Effector memory CD8-positive, alpha-beta T cell (primary cell): ENCODE measurements at regions not wholly inside any gene's neighbourhood (a gene's known extent, or its start where the extent isn't known, plus 50 kb on each side); places are given as distances from the start of the nearest gene placed in this dataset.

Experiments used
- ATAC-seq: fragments of 150-1000 bp; cut with Tn5 transposase; replicated peaks from 2 replicates; pipeline ENCODE4 v1.10.0; 2021; ENCODE audit warnings: mild to moderate bottlenecking, moderate library complexity
- DNase-seq, 3 experiments: peaks; one replicate each; pipeline ENCODE4 v3.0.0; 2021
- H3K27ac Mint-ChIP-seq, 2 donors: one replicate each; pipeline ENCODE4 v1.8.0; 2022; ENCODE audit warnings: mild to moderate bottlenecking in 2 of 2, mixed read lengths in 2 of 2, moderate library complexity in 2 of 2
- H3K27me3 Mint-ChIP-seq, 2 donors: one replicate each; pipeline ENCODE4 v1.8.0; 2022; ENCODE audit warnings: mixed read lengths in 2 of 2
- H3K36me3 Mint-ChIP-seq: one replicate; pipeline ENCODE4 v1.8.0; 2022; ENCODE audit warnings: mild to moderate bottlenecking, moderate library complexity, mixed read lengths; ENCODE audit not compliant: insufficient read depth
- H3K4me1 Mint-ChIP-seq, 2 donors: one replicate each; pipeline ENCODE4 v1.8.0; 2022; ENCODE audit warnings: low read depth in 2 of 2, mixed read lengths in 2 of 2
- H3K4me3 Mint-ChIP-seq, 2 donors: one replicate each; pipeline ENCODE4 v1.8.0; 2022; ENCODE audit warnings: mild to moderate bottlenecking in 2 of 2, mixed read lengths in 2 of 2, moderate library complexity in 2 of 2
- H3K9me3 Mint-ChIP-seq, 2 donors: one replicate each; pipeline ENCODE4 v1.8.0; 2022; ENCODE audit warnings: mixed read lengths in 2 of 2

- Mint-ChIP-seq H3K4me3 (no peak overlapping the region), H3K36me3 (no peaks in the 10 kb centered on the region), H3K27me3 (no peaks in the 10 kb centered on the region), H3K4me1 (no peaks in the 10 kb centered on the region), H3K27ac (no peak overlapping the region), H3K9me3 (no peaks in the 10 kb centered on the region)
- ATAC-seq: peak; percentile 49
- DNase-seq: peak; percentile 19 to 24 (median 20)
These were observed 286.2 kb upstream of the TET2 start for GRCh38 chr4:104860238-104861123.

DNA sequence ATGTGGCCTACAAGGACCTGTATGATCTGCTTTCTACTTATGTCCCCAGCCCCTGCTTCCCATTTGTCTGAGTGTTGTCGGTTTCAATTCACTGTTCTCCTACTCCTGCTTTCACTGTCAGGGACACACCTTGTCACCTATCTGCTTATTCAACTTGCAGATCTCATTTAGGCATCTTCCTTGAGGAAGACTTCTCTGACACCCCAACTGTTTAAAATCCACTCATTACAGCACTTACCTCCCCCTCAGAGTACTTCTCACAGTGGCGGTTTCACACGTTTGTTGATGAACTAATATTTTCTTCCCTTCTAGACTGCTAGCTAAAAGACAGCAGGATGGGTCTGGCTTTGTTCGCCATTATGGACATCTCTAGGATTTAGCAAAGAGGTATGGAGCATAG, 279.9 kb upstream of the TET2 start:
- Mint-ChIP-seq H3K4me3 (no peak overlapping the region), H3K27me3 (peaks cover 0 to 7% of the 10 kb centered on the region in 2 donors), H3K27ac (no peak overlapping the region), H3K4me1 (no peaks in the 10 kb centered on the region), H3K9me3 (no peaks in the 10 kb centered on the region), H3K36me3 (no peaks in the 10 kb centered on the region)
- ATAC-seq (no peak), DNase-seq (no peak)

DNA sequence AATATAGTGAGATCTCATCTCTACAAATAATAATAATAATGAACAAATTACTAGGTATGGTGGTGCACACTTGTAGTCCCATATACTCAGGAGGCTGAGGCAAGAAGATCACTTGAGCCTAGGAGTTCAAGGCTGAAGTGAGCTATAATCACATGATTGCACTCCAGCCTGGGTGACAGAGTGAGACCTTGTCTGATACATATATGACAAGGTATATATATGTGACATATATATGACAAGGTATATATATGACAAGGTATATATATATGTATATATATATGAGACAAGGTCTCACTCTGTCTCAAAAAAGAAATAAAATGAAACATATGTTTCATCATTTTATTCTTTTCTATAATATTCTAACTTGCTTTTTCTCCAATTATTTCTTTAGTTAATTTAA, 278.1 kb upstream of the TET2 start:
- Mint-ChIP-seq H3K4me1 (no peaks in the 10 kb centered on the region), H3K36me3 (no peaks in the 10 kb centered on the region), H3K4me3 (no peak overlapping the region), H3K27ac (no peak overlapping the region), H3K9me3 (no peaks in the 10 kb centered on the region), H3K27me3 (peaks cover 0 to 11% of the 10 kb centered on the region in 2 donors)
- DNase-seq (no peak), ATAC-seq (no peak)

DNA sequence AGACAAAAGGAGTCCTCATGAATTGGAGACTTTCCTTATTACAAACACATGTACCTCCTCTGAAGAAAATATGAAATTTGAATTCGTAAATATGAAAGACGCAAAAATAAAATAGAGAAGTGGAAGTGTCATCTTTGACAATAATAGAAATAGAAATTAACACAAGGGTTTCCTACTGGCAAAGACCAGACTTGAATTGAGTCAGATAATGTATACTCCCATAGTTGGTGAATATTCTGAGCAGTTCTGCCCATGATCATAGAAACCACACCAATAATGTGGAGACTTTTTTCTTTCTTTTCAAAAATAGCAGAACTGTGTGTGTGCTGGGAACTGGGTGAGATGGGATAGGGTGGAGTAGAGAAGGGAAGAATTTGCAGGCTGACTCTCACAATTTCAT, 277.7 kb upstream of the TET2 start:
- no peak overlapping the region for H3K4me3 Mint-ChIP-seq
- no peaks in the 10 kb centered on the region for H3K9me3 Mint-ChIP-seq
- no peaks in the 10 kb centered on the region for H3K4me1 Mint-ChIP-seq
- ATAC-seq (no peak), DNase-seq (no peak)
- H3K27me3 Mint-ChIP-seq: peaks cover 0 to 12% of the 10 kb centered on the region in 2 donors
- no peaks in the 10 kb centered on the region for H3K36me3 Mint-ChIP-seq
- H3K27ac Mint-ChIP-seq: no peak overlapping the region

GRCh38 chr4:104869831-104870230, 276.8 kb upstream of the TET2 start:
- Mint-ChIP-seq H3K9me3 (no peaks in the 10 kb centered on the region), H3K27ac (no peak overlapping the region), H3K4me1 (no peaks in the 10 kb centered on the region), H3K36me3 (no peaks in the 10 kb centered on the region), H3K27me3 (peaks cover 0 to 12% of the 10 kb centered on the region in 2 donors), H3K4me3 (no peak overlapping the region)
- DNase-seq (no peak), ATAC-seq (no peak)

DNA sequence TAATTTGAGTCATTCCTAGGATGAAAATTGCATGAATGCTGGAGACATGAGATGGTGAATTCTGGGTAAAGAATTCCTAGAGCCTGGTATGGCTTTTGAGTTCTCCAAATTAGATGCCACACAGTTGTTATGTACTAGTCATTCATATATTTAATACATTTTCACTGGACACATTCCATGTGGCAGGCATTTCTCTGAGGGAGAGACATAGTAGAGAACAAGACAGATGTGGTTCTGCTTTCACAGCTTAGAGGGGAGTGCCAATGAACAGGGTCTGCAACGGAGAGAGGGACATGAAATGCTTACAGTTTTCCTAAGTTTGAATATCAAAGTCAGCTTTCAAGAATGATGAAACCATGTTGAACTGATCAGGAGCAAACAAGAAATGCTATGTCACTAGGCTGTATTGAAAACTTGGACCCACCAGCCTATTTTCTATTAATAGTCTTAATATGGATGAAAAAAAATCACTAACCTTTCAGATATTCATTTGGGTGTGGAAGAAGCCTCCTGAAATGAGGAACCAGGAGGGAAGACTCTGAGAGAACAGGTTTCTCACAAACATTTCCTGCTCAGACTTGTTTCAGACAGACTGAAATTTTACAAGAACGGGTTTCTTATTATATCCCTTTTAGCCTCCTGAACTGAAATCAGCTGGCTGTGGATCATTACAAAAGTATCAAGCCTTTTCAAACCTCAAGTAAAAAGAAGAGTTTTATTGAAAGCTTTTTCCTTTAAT, 276.0 kb upstream of the TET2 start:
- no peak overlapping the region for H3K27ac Mint-ChIP-seq
- no peaks in the 10 kb centered on the region for H3K4me1 Mint-ChIP-seq
- no peak for ATAC-seq
- no peaks in the 10 kb centered on the region for H3K36me3 Mint-ChIP-seq
- H3K9me3 Mint-ChIP-seq: no peaks in the 10 kb centered on the region
- DNase-seq: no peak
- H3K27me3 Mint-ChIP-seq: peaks cover 0 to 12% of the 10 kb centered on the region in 2 donors
- H3K4me3 Mint-ChIP-seq: no peak overlapping the region

- no peaks in the 10 kb centered on the region for H3K9me3 Mint-ChIP-seq
- ATAC-seq: no peak
- no peak overlapping the region for H3K4me3 Mint-ChIP-seq
- no peak overlapping the region for H3K27ac Mint-ChIP-seq
- H3K27me3 Mint-ChIP-seq: no peaks in the 10 kb centered on the region
- no peak for DNase-seq
- no peaks in the 10 kb centered on the region for H3K4me1 Mint-ChIP-seq
- H3K36me3 Mint-ChIP-seq: no peaks in the 10 kb centered on the region
These were observed 267.7 kb upstream of the TET2 start for GRCh38 chr4:104878936-104879335.

GRCh38 chr4:104879367-104879766, 267.3 kb upstream of the TET2 start:
- no peaks in the 10 kb centered on the region for H3K36me3 Mint-ChIP-seq
- H3K27me3 Mint-ChIP-seq: no peaks in the 10 kb centered on the region
- no peak for ATAC-seq
- H3K4me3 Mint-ChIP-seq: no peak overlapping the region
- no peak overlapping the region for H3K27ac Mint-ChIP-seq
- H3K9me3 Mint-ChIP-seq: no peaks in the 10 kb centered on the region
- H3K4me1 Mint-ChIP-seq: no peaks in the 10 kb centered on the region
- DNase-seq: no peak

GRCh38 chr4:104879854-104880253, 266.8 kb upstream of the TET2 start:
- Mint-ChIP-seq H3K9me3 (no peaks in the 10 kb centered on the region), H3K27ac (no peak overlapping the region), H3K4me3 (no peak overlapping the region), H3K4me1 (no peaks in the 10 kb centered on the region), H3K36me3 (no peaks in the 10 kb centered on the region), H3K27me3 (no peaks in the 10 kb centered on the region)
- ATAC-seq: no peak
- DNase-seq: no peak

DNA sequence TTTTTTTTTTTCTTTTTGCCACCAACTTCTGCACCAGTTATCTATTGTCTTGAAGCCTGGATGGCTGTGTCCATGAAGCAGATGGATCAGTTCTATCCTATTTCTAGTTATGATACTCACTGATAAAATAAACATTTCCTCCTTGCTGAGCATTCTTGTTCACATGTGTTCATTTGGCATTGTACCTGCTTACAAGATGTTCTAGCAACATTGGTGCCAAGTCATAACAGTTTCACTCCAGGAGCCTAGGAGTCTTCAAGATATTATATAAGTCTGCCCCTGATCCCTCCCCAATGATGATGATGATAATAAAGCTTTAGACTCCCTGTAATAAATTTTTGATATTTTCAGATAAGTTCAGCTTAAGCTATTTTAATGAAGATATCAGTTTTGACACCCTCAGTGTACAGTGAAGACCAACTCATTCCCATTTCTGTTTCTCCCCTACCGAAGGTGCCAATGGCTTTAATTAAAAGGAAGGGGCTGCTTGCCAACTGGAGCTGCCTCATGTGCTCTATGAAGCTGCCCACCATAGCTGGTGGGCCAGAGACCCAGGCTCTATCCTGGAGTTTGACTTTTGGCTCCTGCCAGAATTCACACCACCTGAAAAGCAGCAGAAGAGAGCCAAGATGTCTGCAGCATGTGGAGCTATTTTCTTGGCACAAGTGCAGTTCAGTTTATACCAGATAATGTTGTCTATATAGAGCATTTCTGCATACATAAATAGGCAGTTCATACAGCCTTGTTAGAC, 265.4 kb upstream of the TET2 start:
- ATAC-seq (no peak), DNase-seq (no peak)
- Mint-ChIP-seq H3K9me3 (no peaks in the 10 kb centered on the region), H3K27ac (no peak overlapping the region), H3K4me3 (no peak overlapping the region), H3K4me1 (no peaks in the 10 kb centered on the region), H3K27me3 (no peaks in the 10 kb centered on the region), H3K36me3 (no peaks in the 10 kb centered on the region)

- no peak for ATAC-seq
- Mint-ChIP-seq H3K9me3 (peaks cover 0 to 7% of the 10 kb centered on the region in 2 donors), H3K36me3 (no peaks in the 10 kb centered on the region), H3K27me3 (no peaks in the 10 kb centered on the region), H3K27ac (no peak overlapping the region), H3K4me3 (no peak overlapping the region), H3K4me1 (no peaks in the 10 kb centered on the region)
- no peak for DNase-seq
These were observed 255.9 kb upstream of the TET2 start for GRCh38 chr4:104890598-104891275.

DNA sequence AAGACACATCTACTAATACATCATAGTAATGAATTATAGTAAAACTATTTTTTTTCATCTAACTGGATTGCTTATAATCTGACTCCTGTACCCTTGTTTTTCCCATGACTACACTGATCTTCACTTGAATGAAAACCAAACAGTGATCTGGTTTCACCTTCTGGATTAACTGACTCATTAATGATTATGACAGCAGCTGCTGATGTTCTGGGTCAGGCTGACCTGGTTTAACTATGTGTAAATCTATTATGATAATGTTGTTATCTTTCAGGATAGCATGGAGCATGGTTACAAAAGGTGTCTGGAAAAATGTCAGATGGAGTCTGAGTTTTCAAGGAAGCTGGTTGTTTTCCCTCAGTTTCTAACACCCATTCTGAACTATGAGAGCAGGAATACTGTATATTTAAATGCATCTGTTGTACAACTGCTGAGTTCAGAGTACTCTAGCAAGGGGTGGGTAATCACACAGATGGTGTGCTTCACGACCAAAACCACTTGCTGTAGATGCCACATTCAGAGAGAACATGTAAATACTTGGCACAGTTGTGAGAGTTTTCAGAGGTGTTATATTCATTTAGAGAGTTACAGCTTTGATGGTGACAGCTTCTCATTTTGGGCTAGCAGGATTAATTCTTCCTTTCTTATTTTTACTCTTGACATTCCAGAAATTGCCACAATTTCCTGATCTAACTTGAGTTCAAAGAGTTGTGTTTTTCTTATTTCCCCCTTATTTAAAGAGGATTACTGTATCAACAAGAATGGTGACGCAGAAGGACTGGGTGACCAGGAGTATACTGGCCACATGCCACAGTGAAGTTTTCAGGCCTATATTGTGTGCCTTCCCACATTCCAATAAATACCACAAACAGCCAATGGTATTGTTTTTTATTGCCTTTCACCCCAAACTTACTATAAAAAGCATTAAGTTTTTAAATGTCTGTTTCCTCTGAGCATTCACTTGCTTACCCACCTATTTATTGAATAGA, 249.7 kb upstream of the TET2 start:
- no peak overlapping the region for H3K4me3 Mint-ChIP-seq
- no peaks in the 10 kb centered on the region for H3K27me3 Mint-ChIP-seq
- DNase-seq (no peak), ATAC-seq (peak; percentile 62)
- no peak overlapping the region for H3K27ac Mint-ChIP-seq
- peaks cover 0 to 3% of the 10 kb centered on the region in 2 donors for H3K4me1 Mint-ChIP-seq
- peaks cover 0 to 7% of the 10 kb centered on the region in 2 donors for H3K9me3 Mint-ChIP-seq
- H3K36me3 Mint-ChIP-seq: no peaks in the 10 kb centered on the region
